ENCODE measurements at regions not wholly inside any gene's neighbourhood (a gene's known extent, or its start where the extent isn't known, plus 50 kb on each side); places are given as distances from the start of the nearest gene placed in this dataset.
"Not testable (repeated sequence)": the region's sequence is repeated elsewhere in the genome, so short reads cannot be mapped to it uniquely, and the experiment has no call there.

DNA sequence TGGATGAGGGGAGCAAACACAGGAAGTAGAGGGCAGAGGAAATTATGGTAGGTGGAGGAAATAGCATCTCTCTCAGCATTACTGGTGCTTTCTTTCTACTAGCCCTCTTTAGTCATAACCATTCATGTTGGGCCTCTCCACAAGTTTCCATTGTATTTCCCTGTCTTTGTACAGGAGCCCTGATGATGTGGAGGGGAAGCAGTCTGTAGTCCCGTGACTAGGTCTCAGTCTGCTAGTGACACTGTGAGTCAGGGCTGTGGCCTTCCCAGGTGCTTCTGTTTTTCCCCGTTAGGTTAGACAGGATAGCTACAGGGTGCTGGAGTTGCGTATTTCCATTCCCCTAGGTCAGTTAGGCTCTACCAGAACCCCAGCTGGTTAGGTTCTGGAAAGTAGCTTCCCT, 82.9 kb upstream of the NAMPT start:
- TF ChIP-seq, protein P1, sequence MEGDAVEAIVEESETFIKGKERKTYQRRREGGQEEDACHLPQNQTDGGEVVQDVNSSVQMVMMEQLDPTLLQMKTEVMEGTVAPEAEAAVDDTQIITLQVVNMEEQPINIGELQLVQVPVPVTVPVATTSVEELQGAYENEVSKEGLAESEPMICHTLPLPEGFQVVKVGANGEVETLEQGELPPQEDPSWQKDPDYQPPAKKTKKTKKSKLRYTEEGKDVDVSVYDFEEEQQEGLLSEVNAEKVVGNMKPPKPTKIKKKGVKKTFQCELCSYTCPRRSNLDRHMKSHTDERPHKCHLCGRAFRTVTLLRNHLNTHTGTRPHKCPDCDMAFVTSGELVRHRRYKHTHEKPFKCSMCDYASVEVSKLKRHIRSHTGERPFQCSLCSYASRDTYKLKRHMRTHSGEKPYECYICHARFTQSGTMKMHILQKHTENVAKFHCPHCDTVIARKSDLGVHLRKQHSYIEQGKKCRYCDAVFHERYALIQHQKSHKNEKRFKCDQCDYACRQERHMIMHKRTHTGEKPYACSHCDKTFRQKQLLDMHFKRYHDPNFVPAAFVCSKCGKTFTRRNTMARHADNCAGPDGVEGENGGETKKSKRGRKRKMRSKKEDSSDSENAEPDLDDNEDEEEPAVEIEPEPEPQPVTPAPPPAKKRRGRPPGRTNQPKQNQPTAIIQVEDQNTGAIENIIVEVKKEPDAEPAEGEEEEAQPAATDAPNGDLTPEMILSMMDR (IDR thresholded peaks at IDR 0.05) = no peak
- TF ChIP-seq ZFX (IDR thresholded peaks at IDR 0.05; ENCODE audit: borderline replicate concordance) = no peak
- no peak overlapping the region for H3K27ac ChIP-seq

DNA sequence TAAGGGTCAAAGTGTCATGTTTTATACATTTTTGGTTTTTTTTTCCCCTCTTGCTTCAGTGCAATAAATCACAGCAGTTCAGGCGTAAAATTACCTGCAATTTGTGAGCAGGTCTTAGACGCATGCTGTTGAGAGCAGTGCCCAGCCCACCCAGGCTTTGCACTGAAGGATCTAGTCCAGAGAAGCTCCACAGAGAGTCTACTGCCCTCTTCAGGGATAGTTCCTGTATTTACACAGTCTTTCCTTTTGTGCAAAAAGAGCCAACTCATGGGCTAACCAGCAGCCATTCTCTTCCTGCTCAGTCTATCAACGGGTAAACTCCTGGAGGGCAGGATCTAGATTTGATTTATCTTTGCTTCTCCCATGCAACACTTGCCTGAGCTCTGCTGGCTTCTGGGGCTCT, 82.2 kb upstream of the NAMPT start:
- no peak for TF ChIP-seq ZFX (IDR thresholded peaks at IDR 0.05; ENCODE audit: borderline replicate concordance)
- TF ChIP-seq, protein P1 (IDR thresholded peaks at IDR 0.05) = peak; percentile 31; the same call in 1 of the 2 replicates
- H3K27ac ChIP-seq = no peak overlapping the region

DNA sequence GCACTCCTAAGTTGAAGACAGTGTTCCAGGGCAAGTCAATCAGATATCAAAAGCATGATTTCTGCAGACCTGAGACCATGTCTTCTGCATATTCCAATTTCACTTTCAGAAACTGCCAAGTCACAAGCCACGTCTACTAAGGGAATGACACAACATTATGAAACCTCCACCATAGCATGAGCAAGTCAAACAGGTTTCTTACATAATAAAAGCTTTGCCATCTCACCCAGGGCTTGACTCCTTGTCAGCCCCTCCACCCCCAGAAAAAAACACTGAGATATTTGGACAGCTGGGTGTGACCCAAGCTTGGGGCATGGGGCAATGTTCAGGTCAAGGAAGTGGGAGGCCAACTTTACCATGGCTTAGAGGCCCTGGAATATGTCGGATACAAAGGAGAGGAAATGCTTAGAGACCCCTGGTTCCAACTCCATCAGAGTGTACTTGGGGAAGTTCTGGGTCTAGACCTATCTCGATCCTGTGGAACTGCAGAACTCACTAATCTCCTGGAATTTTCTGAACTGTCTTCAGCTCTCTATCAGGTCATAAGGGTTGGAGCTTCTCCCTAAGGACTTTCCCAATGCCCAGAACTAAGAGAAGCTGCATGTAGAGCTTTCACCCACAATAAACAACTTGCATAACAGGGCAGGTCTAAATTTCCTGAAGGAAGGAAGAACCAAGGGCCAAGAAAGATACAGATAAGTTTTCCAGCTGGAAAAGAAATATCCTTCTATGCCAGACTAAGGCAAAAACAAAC, 80.6 kb upstream of the NAMPT start:
- TF ChIP-seq, protein P1 (IDR thresholded peaks at IDR 0.05) = no peak
- no peak for TF ChIP-seq ZFX (IDR thresholded peaks at IDR 0.05; ENCODE audit: borderline replicate concordance)
- H3K27ac ChIP-seq = no peak overlapping the region

DNA sequence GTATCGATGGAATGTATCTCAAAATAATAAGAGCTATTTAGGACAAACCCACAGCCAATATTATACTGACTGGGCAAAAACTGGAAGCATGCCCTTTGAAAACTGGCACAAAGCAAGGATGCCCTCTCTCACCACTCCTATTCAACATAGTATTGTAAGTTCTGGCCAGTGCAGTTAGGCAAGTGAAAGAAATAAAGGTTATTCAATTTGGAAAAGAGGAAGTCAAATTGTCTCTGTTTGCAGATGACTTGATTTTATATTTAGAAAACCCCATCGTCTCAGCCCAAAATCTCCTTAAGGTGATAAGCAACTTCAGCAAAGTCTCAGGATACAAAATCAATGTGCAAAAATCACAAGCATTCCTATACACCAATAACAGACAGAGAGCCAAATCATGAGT, 77.7 kb upstream of the NAMPT start:
- H3K27ac ChIP-seq = not testable (repeated sequence)

DNA sequence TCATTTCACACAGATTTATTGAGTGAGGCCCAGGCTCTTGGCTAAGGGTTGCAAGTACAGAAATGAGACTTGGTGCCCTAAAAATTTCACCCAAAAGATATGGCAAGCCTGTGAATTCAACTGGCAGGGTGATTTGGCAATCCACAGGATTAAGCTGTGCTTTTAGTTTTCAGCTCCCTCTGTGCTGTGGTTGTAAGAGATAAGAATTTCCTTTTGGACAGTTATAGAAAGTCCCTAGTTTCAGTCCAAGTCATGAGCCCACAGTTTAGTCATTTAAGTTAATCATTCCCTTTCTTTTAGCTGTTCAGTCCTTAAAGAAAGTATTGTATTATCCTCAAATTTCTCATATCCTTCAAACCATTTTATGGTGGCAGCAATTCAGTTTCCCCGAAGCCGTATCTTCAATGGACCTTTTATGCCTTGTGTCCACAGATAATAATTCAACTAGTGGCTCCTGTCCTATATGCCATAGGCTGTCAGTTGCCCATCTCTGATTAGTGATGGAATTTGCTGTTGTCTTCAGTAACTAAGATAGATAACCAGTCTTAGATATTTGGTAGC, 73.4 kb upstream of the NAMPT start:
- TF ChIP-seq, protein P1 (IDR thresholded peaks at IDR 0.05) = no peak
- no peak for TF ChIP-seq ZFX (IDR thresholded peaks at IDR 0.05; ENCODE audit: borderline replicate concordance)
- H3K27ac ChIP-seq = no peak overlapping the region

DNA sequence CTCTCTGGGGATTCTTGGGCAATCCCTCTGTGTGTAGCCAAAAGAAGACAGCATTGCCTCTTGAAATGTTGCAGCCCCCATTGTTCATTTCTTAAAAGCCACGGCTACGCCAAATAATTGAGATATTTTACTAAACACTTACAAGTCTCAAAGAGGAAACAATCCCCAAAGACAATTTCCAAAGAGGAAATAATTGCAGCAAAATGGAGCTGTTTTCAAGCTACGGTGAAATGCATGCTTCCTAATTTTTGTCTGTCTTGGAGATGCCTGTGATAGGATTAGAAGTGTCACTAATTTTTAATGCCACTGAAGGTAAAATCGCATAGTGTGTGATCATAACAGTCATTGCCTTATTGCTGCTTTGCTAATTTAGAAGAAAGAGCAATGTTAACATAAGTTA, 72.9 kb upstream of the NAMPT start:
- no peak overlapping the region for H3K27ac ChIP-seq
- TF ChIP-seq, protein P1 (IDR thresholded peaks at IDR 0.05) = no peak
- no peak for TF ChIP-seq ZFX (IDR thresholded peaks at IDR 0.05; ENCODE audit: borderline replicate concordance)

DNA sequence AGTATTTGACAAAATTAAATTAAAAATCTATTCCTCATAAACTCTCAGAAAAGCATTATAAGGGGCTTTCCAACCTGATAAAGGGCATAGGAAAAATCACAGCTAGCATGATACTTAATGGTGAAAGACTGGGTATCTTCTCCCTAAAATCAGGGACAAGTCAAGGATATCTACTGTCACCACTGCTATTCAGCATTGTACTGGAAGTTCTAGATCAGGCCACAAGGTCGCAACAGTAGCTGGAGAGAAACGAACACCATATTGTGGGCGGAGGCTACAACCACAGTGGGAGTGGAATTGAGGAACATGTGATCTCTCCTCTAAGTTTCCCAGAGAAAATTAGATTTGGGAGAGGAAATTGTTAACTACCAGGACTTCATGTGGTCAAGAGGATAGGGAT, 70.0 kb upstream of the NAMPT start:
- no peak overlapping the region for H3K27ac ChIP-seq
- TF ChIP-seq, protein P1 (IDR thresholded peaks at IDR 0.05) = no peak
- TF ChIP-seq ZFX (IDR thresholded peaks at IDR 0.05; ENCODE audit: borderline replicate concordance) = no peak

Data from 22Rv1 (cell line).